ENCODE measurements at regions not wholly inside any gene's neighbourhood (a gene's known extent, or its start where the extent isn't known, plus 50 kb on each side); places are given as distances from the start of the nearest gene placed in this dataset.

- no TSS peak for BruUV-seq (replicated peaks)
- Histone ChIP-seq H4K20me1 (ENCODE audit: low read length) (no peaks in the 10 kb centered on the region), H3K9me2 (replicated peaks; ENCODE audit: low read length) (no peaks in the 10 kb centered on the region), H3K27ac (ENCODE audit: low read length) (no peak overlapping the region), H3K9me3 (ENCODE audit: low read length) (no peaks in the 10 kb centered on the region), H3K36me3 (ENCODE audit: low read depth, low read length) (no peaks in the 10 kb centered on the region), H2AFZ (ENCODE audit: low read length) (no peak overlapping the region), H3K4me3 (ENCODE audit: low read length) (no peak overlapping the region), H3K4me1 (ENCODE audit: insufficient read depth, low read length) (no peaks in the 10 kb centered on the region), H3K4me2 (ENCODE audit: low read length) (no peak overlapping the region), H3K27me3 (ENCODE audit: low read length) (no peaks in the 10 kb centered on the region), H3F3A (ENCODE audit: low read length, unreplicated experiment) (no peaks in the 10 kb centered on the region), H3K9ac (ENCODE audit: low read length) (no peak overlapping the region), H3K79me2 (ENCODE audit: low read length) (no peaks in the 10 kb centered on the region)
- DNase-seq (no peak), ATAC-seq (no peak)
- intact Hi-C loops (cut with micrococcal nuclease) = no loop called here
- POLR2A ChIA-PET (ENCODE audit: unreplicated experiment) = no interaction called here
- CTCF ChIA-PET = no interaction called here
- TF ChIP-seq, protein P1, sequence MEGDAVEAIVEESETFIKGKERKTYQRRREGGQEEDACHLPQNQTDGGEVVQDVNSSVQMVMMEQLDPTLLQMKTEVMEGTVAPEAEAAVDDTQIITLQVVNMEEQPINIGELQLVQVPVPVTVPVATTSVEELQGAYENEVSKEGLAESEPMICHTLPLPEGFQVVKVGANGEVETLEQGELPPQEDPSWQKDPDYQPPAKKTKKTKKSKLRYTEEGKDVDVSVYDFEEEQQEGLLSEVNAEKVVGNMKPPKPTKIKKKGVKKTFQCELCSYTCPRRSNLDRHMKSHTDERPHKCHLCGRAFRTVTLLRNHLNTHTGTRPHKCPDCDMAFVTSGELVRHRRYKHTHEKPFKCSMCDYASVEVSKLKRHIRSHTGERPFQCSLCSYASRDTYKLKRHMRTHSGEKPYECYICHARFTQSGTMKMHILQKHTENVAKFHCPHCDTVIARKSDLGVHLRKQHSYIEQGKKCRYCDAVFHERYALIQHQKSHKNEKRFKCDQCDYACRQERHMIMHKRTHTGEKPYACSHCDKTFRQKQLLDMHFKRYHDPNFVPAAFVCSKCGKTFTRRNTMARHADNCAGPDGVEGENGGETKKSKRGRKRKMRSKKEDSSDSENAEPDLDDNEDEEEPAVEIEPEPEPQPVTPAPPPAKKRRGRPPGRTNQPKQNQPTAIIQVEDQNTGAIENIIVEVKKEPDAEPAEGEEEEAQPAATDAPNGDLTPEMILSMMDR (conservative IDR thresholded peaks at IDR 0.05; ENCODE audit: low read depth, low read length) = no peak
- TF ChIP-seq EZH2 (IDR thresholded peaks at IDR 0.05; ENCODE audit: low read length, unreplicated experiment) = no peak
- no peak for TF ChIP-seq EZH2phosphoT487 (IDR thresholded peaks at IDR 0.05; ENCODE audit: borderline replicate concordance, low read length)
Observed at GRCh38 chr13:89567025-89567424, 1780.5 kb upstream of the MIR17HG start.

DNA sequence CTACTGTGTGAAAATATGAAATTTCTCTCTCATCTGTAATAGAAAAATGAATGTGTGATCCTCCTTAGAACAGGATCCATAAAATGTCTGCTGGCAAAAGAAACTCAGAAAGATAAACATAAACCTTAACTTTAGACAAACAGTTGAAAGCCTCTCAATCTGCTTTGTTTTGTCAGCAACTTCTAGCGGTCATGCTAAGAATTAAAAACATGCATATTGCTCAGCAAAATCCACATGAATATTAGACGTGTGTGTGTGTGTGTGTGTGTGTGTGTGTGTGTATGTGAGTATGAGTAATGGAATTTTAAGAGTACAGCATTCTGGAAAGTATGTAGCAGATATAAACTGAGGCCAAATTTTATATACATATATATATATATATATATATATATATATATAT, 1779.2 kb upstream of the MIR17HG start:
- no peak overlapping the region for H2AFZ ChIP-seq (ENCODE audit: low read length)
- H4K20me1 ChIP-seq (ENCODE audit: low read length) = no peaks in the 10 kb centered on the region
- H3K27ac ChIP-seq (ENCODE audit: low read length) = no peak overlapping the region
- no peak overlapping the region for H3K4me2 ChIP-seq (ENCODE audit: low read length)
- no peaks in the 10 kb centered on the region for H3K9me2 ChIP-seq (replicated peaks; ENCODE audit: low read length)
- ChIA-PET POLR2A (ENCODE audit: unreplicated experiment) (no interaction called here), CTCF (no interaction called here)
- no peaks in the 10 kb centered on the region for H3K79me2 ChIP-seq (ENCODE audit: low read length)
- DNase-seq = peak; percentile 2
- no TSS peak for BruUV-seq (replicated peaks)
- no peak overlapping the region for H3K9ac ChIP-seq (ENCODE audit: low read length)
- no peak for ATAC-seq
- H3K27me3 ChIP-seq (ENCODE audit: low read length) = no peaks in the 10 kb centered on the region
- H3K36me3 ChIP-seq (ENCODE audit: low read depth, low read length) = no peaks in the 10 kb centered on the region
- intact Hi-C loops (cut with micrococcal nuclease) = no loop called here
- H3K4me1 ChIP-seq (ENCODE audit: insufficient read depth, low read length) = no peaks in the 10 kb centered on the region
- no peaks in the 10 kb centered on the region for H3F3A ChIP-seq (ENCODE audit: low read length, unreplicated experiment)
- H3K9me3 ChIP-seq (ENCODE audit: low read length) = no peaks in the 10 kb centered on the region
- TF ChIP-seq EZH2phosphoT487 (IDR thresholded peaks at IDR 0.05; ENCODE audit: borderline replicate concordance, low read length) = no peak
- no peak for TF ChIP-seq EZH2 (IDR thresholded peaks at IDR 0.05; ENCODE audit: low read length, unreplicated experiment)
- TF ChIP-seq, protein P1 (conservative IDR thresholded peaks at IDR 0.05; ENCODE audit: low read depth, low read length) = no peak
- no peak overlapping the region for H3K4me3 ChIP-seq (ENCODE audit: low read length)

DNA sequence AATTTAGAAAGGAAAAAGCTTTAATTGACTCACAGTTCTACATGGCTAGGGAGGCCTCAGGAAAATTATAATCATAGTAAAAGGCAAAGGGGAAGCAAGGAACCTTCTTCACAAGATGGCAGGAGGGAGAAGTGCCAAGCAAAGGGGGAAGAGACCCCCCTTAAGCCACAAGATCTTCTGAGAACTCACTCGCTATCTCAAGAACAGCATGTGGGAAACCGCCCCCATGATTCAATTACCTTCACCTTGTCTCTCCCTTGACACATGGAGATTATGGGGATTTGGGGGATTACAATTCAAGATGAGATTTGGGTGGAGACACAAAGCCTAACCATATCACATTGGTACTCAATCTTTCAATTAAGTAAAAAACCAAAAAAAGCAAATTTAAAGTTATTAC, 1778.7 kb upstream of the MIR17HG start:
- H3K9ac ChIP-seq (ENCODE audit: low read length) = no peak overlapping the region
- H3K36me3 ChIP-seq (ENCODE audit: low read depth, low read length) = no peaks in the 10 kb centered on the region
- H3K4me3 ChIP-seq (ENCODE audit: low read length) = no peak overlapping the region
- no peak overlapping the region for H3K27ac ChIP-seq (ENCODE audit: low read length)
- no TSS peak for BruUV-seq (replicated peaks)
- no peaks in the 10 kb centered on the region for H3K9me2 ChIP-seq (replicated peaks; ENCODE audit: low read length)
- H2AFZ ChIP-seq (ENCODE audit: low read length) = no peak overlapping the region
- H4K20me1 ChIP-seq (ENCODE audit: low read length) = no peaks in the 10 kb centered on the region
- DNase-seq = no peak
- intact Hi-C loops (cut with micrococcal nuclease) = no loop called here
- no peaks in the 10 kb centered on the region for H3K27me3 ChIP-seq (ENCODE audit: low read length)
- H3K4me1 ChIP-seq (ENCODE audit: insufficient read depth, low read length) = no peaks in the 10 kb centered on the region
- ChIA-PET CTCF (no interaction called here), POLR2A (ENCODE audit: unreplicated experiment) (no interaction called here)
- ATAC-seq = no peak
- H3K4me2 ChIP-seq (ENCODE audit: low read length) = no peak overlapping the region
- no peaks in the 10 kb centered on the region for H3K79me2 ChIP-seq (ENCODE audit: low read length)
- no peaks in the 10 kb centered on the region for H3F3A ChIP-seq (ENCODE audit: low read length, unreplicated experiment)
- H3K9me3 ChIP-seq (ENCODE audit: low read length) = no peaks in the 10 kb centered on the region
- TF ChIP-seq, protein P1 (conservative IDR thresholded peaks at IDR 0.05; ENCODE audit: low read depth, low read length) = no peak
- TF ChIP-seq EZH2 (IDR thresholded peaks at IDR 0.05; ENCODE audit: low read length, unreplicated experiment) (no peak), EZH2phosphoT487 (IDR thresholded peaks at IDR 0.05; ENCODE audit: borderline replicate concordance, low read length) (no peak)
